HepG2 (cell line): ENCODE measurements at regions not wholly inside any gene's neighbourhood (a gene's known extent, or its start where the extent isn't known, plus 50 kb on each side); places are given as distances from the start of the nearest gene placed in this dataset.

ENCODE experiments used
- ATAC-seq: fragments of 200-7000 bp; cut with Tn5 transposase; 3 replicates; pipeline ENCODE4 v1.9.1; 2020; ENCODE audit warnings: mild to moderate bottlenecking, moderate library complexity
- BruUV-seq: library from RNA; stranded (reverse); fragments of 400-500 nt; replicated peaks from 2 replicates; lab custom pipeline; 2021; lab: Mats Ljungman, UMichigan
- CTCF ChIA-PET: fragments of 300-600 bp; formaldehyde crosslinking; extraction: SDS; loops from one replicate; lab custom pipeline; 2021; ENCODE audit warnings: low total read pairs, inconsistent platforms, low intra/inter-chr PET ratio; lab: Yijun Ruan, JAX
- POLR2A ChIA-PET: fragments of 350-600 bp; sonication (Branson Sonifier 250); formaldehyde crosslinking; loops from one replicate; lab custom pipeline; 2020; ENCODE audit warnings: antibody characterized with exemption, inconsistent platforms; lab: Yijun Ruan, JAX
- DNase-seq: peaks from one replicate; pipeline ENCODE4 v3.0.0-alpha.2; 2015; ENCODE audit warnings: low spot score
- FAIRE-seq: peaks from 3 replicates; lab custom pipeline; 2011; peaks lifted over from hg19 to GRCh38; lab: Jason Lieb, UNC
- H2AFZ ChIP-seq: one replicate; pipeline ENCODE4 v1.6.1; 2011; ENCODE audit warnings: low read length, inconsistent platforms
- H3K27ac ChIP-seq: fragments of 300-600 bp; 3 replicates; pipeline ENCODE4 v1.8.0; 2011; ENCODE audit warnings: mixed run types, mild to moderate bottlenecking, mixed read lengths, low read length, inconsistent platforms; ENCODE audit not compliant: insufficient read depth; ENCODE audit errors: extremely low read length
- H3K27me3 ChIP-seq, 2 experiments: fragments of 200-600 bp in 1 of 2; 2 replicates in 1 of 2; 3 replicates in 1 of 2; pipeline versions ENCODE4 v1.6.0 to v1.8.0; 2011; ENCODE audit warnings: low read length in 2 of 2, mild to moderate bottlenecking in 2 of 2, moderate library complexity in 2 of 2, inconsistent platforms in 1 of 2; ENCODE audit not compliant: insufficient read depth in 2 of 2, control insufficient read depth in 1 of 2
- H3K36me3 ChIP-seq, 2 experiments: fragments of 200-600 bp in 1 of 2; replicated peaks in 1 of 2; 2 replicates in 1 of 2; 3 replicates in 1 of 2; pipeline versions ENCODE4 v1.5.1 to v1.8.0; 2011; ENCODE audit warnings: low read length in 2 of 2, inconsistent platforms in 1 of 2; ENCODE audit not compliant: insufficient read depth in 2 of 2, control insufficient read depth in 1 of 2
- H3K4me1 ChIP-seq: 2 replicates; pipeline ENCODE4 v1.5.1; 2012; ENCODE audit warnings: low read length, inconsistent platforms; ENCODE audit not compliant: insufficient read depth
- H3K4me2 ChIP-seq: 2 replicates; pipeline ENCODE4 v1.6.0; 2011; ENCODE audit warnings: low read depth, low read length, inconsistent platforms
- H3K4me3 ChIP-seq, 3 experiments: fragments of 200-600 bp in 1 of 3; sonication (generic), shearing (Covaris generic) in 1 of 3; replicated peaks in 1 of 3; 2 replicates each; pipeline ENCODE4 v1.5.1; 2011 to 2016; ENCODE audit warnings: low read length in 3 of 3, inconsistent platforms in 2 of 3, low read depth in 2 of 3, mild to moderate bottlenecking in 2 of 3, control low read depth in 1 of 3, mixed read lengths in 1 of 3; ENCODE audit not compliant: insufficient read depth in 1 of 3
- H3K79me2 ChIP-seq: one replicate; pipeline ENCODE4 v1.6.1; 2011; ENCODE audit warnings: low read length, inconsistent platforms; ENCODE audit not compliant: insufficient read depth
- H3K9ac ChIP-seq: 2 replicates; pipeline ENCODE4 v1.6.0; 2011; ENCODE audit warnings: mild to moderate bottlenecking, low read depth, low read length, inconsistent platforms; ENCODE audit not compliant: insufficient read depth
- H3K9me3 ChIP-seq: 2 replicates; pipeline ENCODE4 v1.5.1; 2012; ENCODE audit warnings: mild to moderate bottlenecking, low read length
- H4K20me1 ChIP-seq: 2 replicates; pipeline ENCODE4 v1.6.0; 2011; ENCODE audit warnings: inconsistent platforms, mild to moderate bottlenecking, low read length, moderate library complexity; ENCODE audit not compliant: insufficient read depth
- BHLHE40 ChIP-seq: IDR thresholded peaks from 2 replicates; pipeline ENCODE4 v1.6.1; 2011; ENCODE audit warnings: low read length, improper control_type of control experiment
- CENPBD1 ChIP-seq: sonication (generic); formaldehyde crosslinking; IDR thresholded peaks from 2 replicates; pipeline ENCODE4 v1.8.0; 2022; ENCODE audit warnings: missing genetic modification reagents, low read depth, mild to moderate bottlenecking, borderline replicate concordance
- CHD4 ChIP-seq: fragments of 200-600 bp; sonication (generic); IDR thresholded peaks from 2 replicates; pipeline ENCODE4 v1.7.0; 2017; ENCODE audit warnings: mild to moderate bottlenecking, low read length, borderline replicate concordance
- HNF4G ChIP-seq, 2 experiments: sonication (generic) in 1 of 2; formaldehyde crosslinking in 1 of 2; IDR thresholded peaks; 2 replicates each; pipeline versions ENCODE4 v1.4.0 to v1.6.1; 2011 to 2020; ENCODE audit warnings: borderline replicate concordance in 2 of 2, low read depth in 2 of 2, mild to moderate bottlenecking in 2 of 2, low read length in 1 of 2, missing genetic modification reagents in 1 of 2, moderate library complexity in 1 of 2
- MED8 ChIP-seq: sonication (generic); formaldehyde crosslinking; IDR thresholded peaks from 2 replicates; pipeline ENCODE4 v1.8.1; 2023; ENCODE audit warnings: mild to moderate bottlenecking, missing genetic modification reagents; ENCODE audit not compliant: insufficient replicate concordance
- MXD1 ChIP-seq: sonication (generic); formaldehyde crosslinking; IDR thresholded peaks from 2 replicates; pipeline ENCODE4 v1.4.0; 2020; ENCODE audit warnings: mild to moderate bottlenecking, missing genetic modification reagents
- NCOR1 ChIP-seq: fragments of 200-600 bp; sonication (generic); IDR thresholded peaks from 2 replicates; pipeline ENCODE4 v1.7.0; 2017; ENCODE audit warnings: antibody characterized with exemption, low read length, borderline replicate concordance
- NFATC3 ChIP-seq: sonication (generic); formaldehyde crosslinking; IDR thresholded peaks from 2 replicates; pipeline ENCODE4 v1.5.1; 2020; ENCODE audit warnings: mild to moderate bottlenecking, missing genetic modification reagents
- RBM22 ChIP-seq: fragments of 200-400 bp; formaldehyde crosslinking; optimal IDR thresholded peaks from 2 replicates; pipeline ENCODE3; 2017; ENCODE audit warnings: mild to moderate bottlenecking, low read length, moderate library complexity
- ZBTB44 ChIP-seq: sonication (generic); formaldehyde crosslinking; IDR thresholded peaks from 2 replicates; pipeline ENCODE4 v1.4.0; 2020; ENCODE audit warnings: missing genetic modification reagents
- ZNF326 ChIP-seq: sonication (generic); formaldehyde crosslinking; IDR thresholded peaks from 2 replicates; pipeline ENCODE4 v1.4.0; 2020; ENCODE audit warnings: missing genetic modification reagents, borderline replicate concordance
- ZNF510 ChIP-seq: sonication (generic); formaldehyde crosslinking; IDR thresholded peaks from 2 replicates; pipeline ENCODE4 v1.4.0; 2020; ENCODE audit warnings: low read depth, mild to moderate bottlenecking, missing genetic modification reagents
- ZNF564 ChIP-seq: sonication (generic); formaldehyde crosslinking; IDR thresholded peaks from 2 replicates; pipeline ENCODE4 v1.8.1; 2023; ENCODE audit warnings: mild to moderate bottlenecking, missing genetic modification reagents
- ZNF589 ChIP-seq: sonication (generic); formaldehyde crosslinking; conservative IDR thresholded peaks from 2 replicates; pipeline ENCODE4 v1.8.0; 2022; ENCODE audit warnings: mild to moderate bottlenecking, moderate library complexity, missing genetic modification reagents
- ZNF605 ChIP-seq: sonication (generic); formaldehyde crosslinking; IDR thresholded peaks from 2 replicates; pipeline ENCODE4 v1.8.0; 2022; ENCODE audit warnings: mild to moderate bottlenecking, missing genetic modification reagents
- ZNF639 ChIP-seq: conservative IDR thresholded peaks from 2 replicates; pipeline ENCODE4 v1.6.1; 2018; ENCODE audit warnings: missing genetic modification reagents
- ZNF747 ChIP-seq: sonication (generic); formaldehyde crosslinking; IDR thresholded peaks from 2 replicates; pipeline ENCODE4 v1.8.1; 2023; ENCODE audit warnings: missing genetic modification reagents, mild to moderate bottlenecking, borderline replicate concordance
- WGBS: methylation state at CpG from one replicate; pipeline ENCODE4 v1.1.6; 2017; ENCODE audit warnings: low lambda C conversion rate; 5-methylcytosine and 5-hydroxymethylcytosine counted together
- in situ Hi-C: cut with HindIII; loops from 2 replicates; pipeline ENCODE4 v1.10.0; 2017; ENCODE audit warnings: low pct_unique_long_range_greater_than_20kb; ENCODE audit not compliant: extremely low pct_ligation_motif_present
- intact Hi-C: fragments of 100-400 bp; cut with micrococcal nuclease; formaldehyde crosslinking; loops from one replicate; pipeline ENCODE4 v1.10.0; 2022; ENCODE audit not compliant: unreplicated experiment

GRCh38 chr2:136310005-136310495 is 192.1 kb upstream of the CXCR4 start:
- H3K36me3 ChIP-seq, result no peaks in the 10 kb centered on the region
- CTCF ChIA-PET, result no interaction called here
- no peaks in the 10 kb centered on the region; a peak in 1 of 5 replicates for H3K27me3 ChIP-seq
- H2AFZ ChIP-seq, result no peak overlapping the region
- intact Hi-C loops, result no loop called here
- H3K4me2 ChIP-seq, result no peak overlapping the region
- DNase-seq, result no peak
- H3K9me3 ChIP-seq, result no peaks in the 10 kb centered on the region
- H3K9ac ChIP-seq, result no peak overlapping the region
- H3K79me2 ChIP-seq, result no peaks in the 10 kb centered on the region
- TF ChIP-seq MED8 (CRISPR knock-in tag), result no peak
- TF ChIP-seq CENPBD1 (CRISPR knock-in tag), result no peak
- no peak for TF ChIP-seq BHLHE40
- TF ChIP-seq NCOR1, result no peak
- no peak for TF ChIP-seq ZNF564 (CRISPR knock-in tag)
- TF ChIP-seq CHD4, result no peak
- TF ChIP-seq RBM22, result no peak
- TF ChIP-seq MXD1, result no peak
- no peak for TF ChIP-seq ZNF510 (CRISPR knock-in tag)
- no peak for TF ChIP-seq NFATC3
- no peak for TF ChIP-seq ZNF326 (CRISPR knock-in tag)
- no peak for TF ChIP-seq HNF4G (IDR thresholded peaks at IDR 0.05; ENCODE audit: borderline replicate concordance, low read depth, low read length)
- no peak for TF ChIP-seq HNF4G (CRISPR knock-in tag; IDR thresholded peaks at IDR 0.05; ENCODE audit: borderline replicate concordance, low read depth)
- no peak for TF ChIP-seq ZNF589 (CRISPR knock-in tag)
- TF ChIP-seq ZNF747 (CRISPR knock-in tag), result no peak
- TF ChIP-seq ZNF605 (CRISPR knock-in tag), result no peak
- TF ChIP-seq ZNF639, result no peak
- TF ChIP-seq ZBTB44 (CRISPR knock-in tag), result no peak
- H4K20me1 ChIP-seq, result no peaks in the 10 kb centered on the region
- in situ Hi-C loops, result no loop called here
- POLR2A ChIA-PET, result no interaction called here
- FAIRE-seq, result no peak
- ATAC-seq, result no peak
- no peaks in the 10 kb centered on the region for H3K4me1 ChIP-seq
- H3K27ac ChIP-seq, result no peak overlapping the region
- no peak overlapping the region for H3K4me3 ChIP-seq
- 60% methylated on average over 10 of the region's 10 CpGs for WGBS
- no TSS peak for BruUV-seq
